Panc1 (cell line): ENCODE measurements at regions not wholly inside any gene's neighbourhood (a gene's known extent, or its start where the extent isn't known, plus 50 kb on each side); places are given as distances from the start of the nearest gene placed in this dataset.

Experiments
- ATAC-seq: fragments of 200-7000 bp; cut with Tn5 transposase; 2 replicates; pipeline ENCODE4 v1.9.1; 2020; ENCODE audit warnings: mild to moderate bottlenecking, moderate library complexity
- BruUV-seq: library from RNA; stranded (reverse); fragments of 400-500 nt; replicated peaks from 2 replicates; lab custom pipeline; 2021; lab: Mats Ljungman, UMichigan
- CTCF ChIA-PET: fragments of 300-600 bp; sonication (Branson Sonifier 250); formaldehyde crosslinking; loops from one replicate; lab custom pipeline; 2022; ENCODE audit warnings: antibody characterized with exemption; lab: Charles Lee
- POLR2A ChIA-PET: fragments of 300-600 bp; sonication (Branson Sonifier 250); formaldehyde crosslinking; loops from one replicate; lab custom pipeline; 2022; ENCODE audit warnings: antibody characterized with exemption; lab: Charles Lee
- DNase-seq: peaks from one replicate; pipeline ENCODE4 v3.0.0-alpha.2; 2010; ENCODE audit warnings: low read depth, low spot score
- H3K27ac ChIP-seq: 2 replicates; pipeline ENCODE4 v1.5.1; 2011; ENCODE audit warnings: mild to moderate bottlenecking, low read length, inconsistent platforms
- H3K27me3 ChIP-seq: fragments of 200-500 bp; sonication (Bioruptor generic); 2 replicates; pipeline ENCODE4 v1.6.0; 2014; ENCODE audit warnings: low read length, inconsistent platforms; ENCODE audit not compliant: control insufficient read depth, insufficient read depth
- H3K36me3 ChIP-seq: fragments of 200-500 bp; sonication (Bioruptor generic); 2 replicates; pipeline ENCODE4 v1.5.1; 2014; ENCODE audit warnings: inconsistent platforms, mild to moderate bottlenecking, low read length, moderate library complexity; ENCODE audit not compliant: control insufficient read depth, insufficient read depth
- H3K4me1 ChIP-seq: 2 replicates; pipeline ENCODE4 v1.5.1; 2011; ENCODE audit warnings: inconsistent platforms, mild to moderate bottlenecking, low read length, moderate library complexity; ENCODE audit not compliant: control insufficient read depth, insufficient read depth
- H3K4me3 ChIP-seq, 2 experiments: 2 replicates each; pipeline ENCODE4 v1.5.1; 2011 to 2012; ENCODE audit warnings: low read depth in 2 of 2, low read length in 2 of 2, mild to moderate bottlenecking in 2 of 2, inconsistent platforms in 1 of 2, moderate library complexity in 1 of 2
- H3K9me3 ChIP-seq: fragments of 200-500 bp; sonication (Bioruptor generic); 2 replicates; pipeline ENCODE4 v1.5.1; 2014; ENCODE audit warnings: low read depth, mild to moderate bottlenecking, inconsistent platforms, low read length, moderate library complexity; ENCODE audit not compliant: control insufficient read depth, insufficient read depth
- CTCF ChIP-seq: fragments of 450-650 bp; IDR thresholded peaks from 2 replicates; pipeline ENCODE4 v1.5.1; 2017; ENCODE audit warnings: mild to moderate bottlenecking
- POLR2AphosphoS5 ChIP-seq: IDR thresholded peaks from 2 replicates; pipeline ENCODE4 v1.6.1; 2012; ENCODE audit warnings: mild to moderate bottlenecking, low read depth, low read length, moderate library complexity
- REST ChIP-seq, 2 experiments: IDR thresholded peaks; 2 replicates each; pipeline ENCODE4 v1.6.1; 2011 to 2012; ENCODE audit warnings: low read depth in 2 of 2, control low read depth in 1 of 2, low read length in 1 of 2, mild to moderate bottlenecking in 1 of 2, moderate library complexity in 1 of 2; ENCODE audit not compliant: insufficient read depth in 1 of 2
- SIN3A ChIP-seq: IDR thresholded peaks from 2 replicates; pipeline ENCODE4 v1.6.1; 2012; ENCODE audit warnings: low read depth, mild to moderate bottlenecking, low read length, moderate library complexity, borderline replicate concordance; ENCODE audit not compliant: insufficient read depth
- TCF7L2 ChIP-seq: IDR thresholded peaks from 2 replicates; pipeline ENCODE4 v1.6.1; 2011; ENCODE audit warnings: mild to moderate bottlenecking, low read depth, low read length, inconsistent platforms
- in situ Hi-C: cut with HindIII; loops from 2 replicates; pipeline ENCODE4 v1.10.0; 2016; ENCODE audit warnings: low sequenced_read_pairs, low pct_unique_long_range_greater_than_20kb
- intact Hi-C: fragments of 100-400 bp; cut with micrococcal nuclease; formaldehyde crosslinking; loops from one replicate; pipeline ENCODE4 v1.10.0; 2022; ENCODE audit not compliant: unreplicated experiment

DNA sequence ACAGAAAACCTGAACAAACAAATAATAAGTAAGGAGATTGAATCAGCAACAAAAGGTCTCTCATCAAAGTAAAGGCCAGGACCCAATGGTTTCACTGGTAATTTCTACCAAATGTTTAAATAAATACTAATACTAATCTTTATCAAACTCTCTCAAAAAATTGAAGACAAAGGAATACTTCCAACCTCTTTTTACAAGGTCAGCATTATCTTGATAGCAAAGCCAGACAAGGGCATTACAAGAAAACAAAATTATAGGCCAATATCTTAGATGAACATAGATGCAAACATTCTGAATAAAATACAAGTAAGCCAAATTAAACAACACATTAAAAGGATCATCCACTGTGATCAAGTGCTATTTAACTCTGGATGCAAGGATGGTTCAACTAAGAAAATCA, 239.8 kb upstream of the TMEM72 start:
- in situ Hi-C loops (no loop called here), intact Hi-C loops (no loop called here)
- Histone ChIP-seq H3K4me3 (no peak overlapping the region), H3K27ac (no peak overlapping the region), H3K27me3 (no peaks in the 10 kb centered on the region), H3K9me3 (no peaks in the 10 kb centered on the region), H3K36me3 (no peaks in the 10 kb centered on the region), H3K4me1 (no peaks in the 10 kb centered on the region)
- no peak for ATAC-seq
- TF ChIP-seq TCF7L2 = no peak
- no peak for TF ChIP-seq SIN3A
- no peak for TF ChIP-seq POLR2AphosphoS5
- no peak for TF ChIP-seq CTCF
- no peak for TF ChIP-seq REST (IDR thresholded peaks at IDR 0.05; ENCODE audit: insufficient read depth in 1 of 2, low read depth in 2 of 2, low read length in 1 of 2)
- no peak for DNase-seq
- POLR2A ChIA-PET = no interaction called here
- CTCF ChIA-PET = no interaction called here
- no TSS peak for BruUV-seq

GRCh38 chr10:44673245-44673983, 237.7 kb upstream of the TMEM72 start:
- ChIA-PET POLR2A (no interaction called here), CTCF (no interaction called here)
- Histone ChIP-seq H3K27me3 (0 out of 2 replicates have a peak, but pooled peaks cover 6% of the 10 kb centered on the region), H3K4me1 (no peaks in the 10 kb centered on the region), H3K9me3 (no peaks in the 10 kb centered on the region), H3K36me3 (no peaks in the 10 kb centered on the region), H3K4me3 (no peak overlapping the region), H3K27ac (no peak overlapping the region)
- ATAC-seq = no peak
- in situ Hi-C loops (no loop called here), intact Hi-C loops (no loop called here)
- TF ChIP-seq CTCF (no peak), REST (IDR thresholded peaks at IDR 0.05; ENCODE audit: insufficient read depth in 1 of 2, low read depth in 2 of 2, low read length in 1 of 2) (no peak), TCF7L2 (no peak), SIN3A (no peak), POLR2AphosphoS5 (no peak)
- no TSS peak for BruUV-seq
- no peak for DNase-seq
